Mucosa of gallbladder (tissue), 1 donor: ENCODE measurements at regions not wholly inside any gene's neighbourhood (a gene's known extent, or its start where the extent isn't known, plus 50 kb on each side); places are given as distances from the start of the nearest gene placed in this dataset.

ENCODE experiments used
- DNase-seq: peaks from one replicate; pipeline ENCODE4 v3.0.0-alpha.2; 2020; ENCODE audit warnings: low spot score
- donor health status: DM: no; HTN: no; CAD: no.

DNA sequence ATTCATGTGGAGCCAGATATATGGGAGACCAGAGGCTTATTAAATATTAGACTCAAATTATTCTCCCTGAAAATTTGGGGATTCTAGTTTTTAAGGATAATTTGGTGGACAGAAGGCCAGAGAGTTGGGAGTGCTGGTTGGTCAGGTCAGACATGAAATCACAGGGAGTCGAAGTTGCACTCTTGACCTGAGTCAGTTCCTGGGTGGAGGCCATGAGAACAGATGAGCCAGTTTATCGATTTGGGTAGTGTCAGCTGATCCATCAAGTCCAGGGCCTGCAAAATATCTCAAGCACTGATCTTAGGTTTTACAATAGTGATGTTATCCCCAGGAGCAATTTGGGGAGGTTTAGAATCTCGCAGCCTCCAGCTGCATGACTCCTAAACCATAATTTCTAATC, 563.5 kb upstream of the NRSN1 start:
- no peak for DNase-seq

DNA sequence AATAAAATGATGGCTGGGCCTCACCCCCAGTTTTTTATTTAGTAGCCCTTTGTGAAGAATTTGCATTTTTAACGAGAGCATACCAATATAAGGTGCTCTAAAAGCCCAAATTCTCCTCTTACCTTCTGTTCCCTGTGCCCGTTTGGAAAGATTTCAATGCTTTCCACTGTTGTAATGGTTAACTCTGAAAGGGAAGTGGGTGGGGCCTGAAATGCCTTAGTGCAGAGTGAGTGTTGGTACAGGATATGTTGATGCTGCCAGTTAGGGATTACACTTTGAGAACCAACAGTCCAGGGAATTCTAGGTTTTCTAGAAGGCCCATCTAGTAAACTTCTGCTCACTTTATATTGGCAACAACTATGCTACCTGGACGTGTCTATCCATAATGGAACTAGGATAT, 562.7 kb upstream of the NRSN1 start:
- DNase-seq = no peak

DNA sequence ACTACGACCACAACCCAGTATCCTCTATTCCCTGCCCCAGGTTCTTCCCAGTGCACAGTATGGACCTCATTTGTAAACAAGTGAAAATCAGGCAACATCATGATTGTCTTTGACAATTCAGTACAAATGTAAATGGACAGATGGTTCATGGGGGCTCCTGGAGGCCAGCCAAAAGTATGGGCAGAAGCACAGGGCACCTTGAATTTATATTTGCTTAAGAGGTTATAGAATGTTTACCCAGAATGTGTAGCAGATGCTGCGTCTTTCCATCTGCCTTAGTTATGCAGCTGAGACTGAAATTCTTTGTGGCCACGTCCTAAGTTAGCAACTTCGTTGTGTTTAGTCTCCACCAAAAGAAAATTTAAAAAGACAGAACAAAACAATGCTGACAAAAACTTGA, 559.6 kb upstream of the NRSN1 start:
- DNase-seq = no peak

DNA sequence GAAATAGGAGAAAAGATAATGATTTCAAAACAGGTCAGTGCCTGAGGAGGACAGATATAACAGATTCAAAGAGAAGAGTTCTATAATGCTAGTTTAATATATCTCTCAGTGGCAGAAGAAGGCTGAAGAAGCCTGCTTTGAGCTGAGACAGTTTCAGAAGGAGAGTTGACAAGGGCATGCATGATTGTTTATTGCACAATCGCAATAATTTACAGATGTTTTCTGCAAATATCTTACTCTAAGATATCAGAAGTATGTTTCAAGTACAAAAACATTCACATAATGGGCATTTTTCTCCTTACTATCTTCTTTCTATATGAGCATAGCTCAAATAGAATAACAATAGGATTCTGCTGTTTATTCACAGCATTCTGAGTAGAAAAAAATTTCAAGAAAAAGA, 557.7 kb upstream of the NRSN1 start:
- no peak for DNase-seq

DNA sequence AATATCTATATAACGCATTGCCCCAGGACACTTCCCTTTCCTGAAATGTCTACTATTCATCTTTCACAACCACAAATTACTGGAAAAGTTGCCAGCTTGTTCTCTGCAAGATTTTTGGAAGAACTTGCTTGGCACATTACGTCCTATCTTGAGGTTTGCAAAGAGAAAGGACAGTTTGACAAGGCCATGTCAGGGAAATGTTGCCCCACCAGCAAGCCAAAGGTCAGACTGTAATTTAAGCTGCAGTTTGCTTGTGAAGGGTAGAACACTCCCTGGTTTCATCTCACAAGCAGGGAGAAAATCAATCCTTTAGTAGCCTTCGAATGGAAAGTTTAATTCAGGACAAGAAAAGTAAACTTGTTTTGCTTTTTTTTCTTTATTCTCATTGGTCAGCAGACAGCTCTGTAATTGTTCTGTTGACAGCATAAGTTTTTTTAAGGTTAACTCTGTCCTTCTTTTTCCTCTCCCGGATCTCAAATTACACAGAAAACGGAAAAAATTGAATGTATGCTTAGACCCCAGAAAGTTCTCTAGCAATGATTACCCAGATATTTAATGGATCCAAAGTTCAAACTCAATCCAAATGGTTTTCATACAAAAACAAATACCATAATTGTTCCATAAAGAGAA, 541.8 kb upstream of the NRSN1 start:
- DNase-seq = no peak

DNA sequence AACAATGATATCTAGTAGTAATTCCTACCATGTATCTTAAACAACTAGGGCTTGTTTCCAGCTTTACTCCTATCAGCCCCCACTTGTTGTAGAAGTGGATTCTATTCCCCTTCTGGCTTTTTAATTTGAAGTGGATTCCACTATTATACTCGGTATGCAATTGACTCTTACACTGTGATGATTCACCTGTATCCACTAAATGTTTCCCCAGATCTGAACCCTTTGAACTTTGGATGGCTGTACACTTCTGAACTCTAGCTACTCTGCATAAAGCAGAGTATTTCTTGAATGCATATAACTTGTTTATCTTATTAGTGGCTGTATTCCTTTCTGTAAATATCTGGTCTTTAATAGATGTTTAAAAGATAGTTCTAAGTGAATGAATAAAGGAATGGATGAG, 538.4 kb upstream of the NRSN1 start:
- no peak for DNase-seq

DNA sequence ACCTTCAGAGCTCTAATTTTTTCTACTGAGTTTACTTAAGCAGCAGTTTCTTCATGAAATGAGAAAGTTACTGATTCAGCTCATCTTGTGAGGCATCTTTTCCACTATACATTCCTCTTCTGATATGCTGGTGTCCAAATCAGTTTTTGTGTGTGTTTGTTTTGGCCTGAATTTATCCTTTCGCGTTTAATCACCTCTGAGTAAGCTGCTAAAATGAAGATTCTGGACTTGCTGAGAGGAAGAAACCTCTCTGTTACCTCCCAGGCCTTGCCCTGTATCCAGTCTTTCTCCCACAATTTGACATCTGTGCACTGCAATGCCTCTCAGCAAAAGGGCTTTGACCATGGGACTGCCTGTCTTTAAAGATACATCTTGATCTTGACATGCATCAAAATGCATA, 536.2 kb upstream of the NRSN1 start:
- no peak for DNase-seq

DNA sequence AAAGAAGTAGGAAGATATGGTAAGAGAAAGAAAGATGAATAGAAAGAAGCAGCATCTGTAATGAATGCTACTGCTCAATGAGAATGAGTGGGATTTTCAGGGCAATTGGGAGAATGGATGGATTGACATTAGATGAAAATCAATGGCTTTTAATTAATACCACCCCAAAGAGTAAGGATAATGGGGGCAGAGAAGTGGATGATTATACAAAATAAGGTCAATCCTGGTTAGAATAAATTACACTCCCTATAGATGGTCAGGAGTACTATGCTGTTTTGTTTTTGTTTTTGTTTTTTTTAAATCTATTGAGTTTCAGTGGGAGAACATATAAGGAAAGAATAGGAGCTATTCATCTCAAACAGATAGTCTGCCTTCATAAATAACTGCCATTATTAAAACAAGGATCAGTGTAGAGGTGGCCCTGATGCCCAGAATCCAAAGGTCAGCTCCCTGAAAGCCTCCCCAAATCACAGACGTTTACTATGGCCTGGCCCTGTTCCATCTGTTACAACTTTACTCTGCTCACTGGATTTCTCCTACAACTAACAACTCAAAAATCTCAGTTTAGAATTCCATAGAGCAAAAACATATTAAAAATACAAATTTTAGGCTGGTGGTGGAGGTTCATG, 535.4 kb upstream of the NRSN1 start:
- DNase-seq = no peak

DNA sequence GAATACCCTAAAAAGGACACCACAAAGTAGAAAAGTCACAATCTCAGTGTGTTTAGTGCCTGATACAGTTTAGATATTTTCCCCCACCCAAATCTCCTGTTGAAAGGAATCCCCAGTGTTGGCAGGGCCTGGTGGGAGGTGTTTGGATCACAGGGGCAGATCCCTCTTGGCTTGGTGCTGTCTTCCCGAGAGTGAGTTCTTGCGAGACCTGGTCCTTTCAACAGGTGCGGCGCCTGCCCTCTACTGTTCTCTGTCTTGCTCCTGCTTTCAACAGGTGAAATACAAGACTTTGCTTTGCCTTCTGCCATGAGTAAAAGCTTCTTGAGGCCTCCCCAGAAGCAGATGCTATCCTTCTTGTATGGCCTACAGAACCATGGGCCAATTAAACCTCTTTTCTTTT, 534.3 kb upstream of the NRSN1 start:
- DNase-seq = no peak

DNA sequence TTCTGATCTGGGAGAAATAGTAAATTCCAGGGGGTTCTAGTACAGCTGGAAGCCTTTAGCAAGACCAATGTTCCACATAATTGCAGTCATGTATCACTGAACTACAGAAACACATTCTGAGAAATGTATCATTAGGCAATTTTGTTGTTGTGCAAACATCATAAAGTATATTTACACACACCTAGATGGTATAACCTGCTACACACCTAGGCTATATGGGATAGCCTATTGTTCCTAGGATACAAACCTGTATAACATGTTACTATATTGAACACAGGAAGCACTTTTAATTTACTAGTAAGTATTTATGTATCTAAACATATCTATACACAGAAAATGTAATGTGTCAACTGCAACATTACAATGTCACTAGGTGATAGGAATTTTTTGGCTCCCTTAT, 525.9 kb upstream of the NRSN1 start:
- no peak for DNase-seq

DNA sequence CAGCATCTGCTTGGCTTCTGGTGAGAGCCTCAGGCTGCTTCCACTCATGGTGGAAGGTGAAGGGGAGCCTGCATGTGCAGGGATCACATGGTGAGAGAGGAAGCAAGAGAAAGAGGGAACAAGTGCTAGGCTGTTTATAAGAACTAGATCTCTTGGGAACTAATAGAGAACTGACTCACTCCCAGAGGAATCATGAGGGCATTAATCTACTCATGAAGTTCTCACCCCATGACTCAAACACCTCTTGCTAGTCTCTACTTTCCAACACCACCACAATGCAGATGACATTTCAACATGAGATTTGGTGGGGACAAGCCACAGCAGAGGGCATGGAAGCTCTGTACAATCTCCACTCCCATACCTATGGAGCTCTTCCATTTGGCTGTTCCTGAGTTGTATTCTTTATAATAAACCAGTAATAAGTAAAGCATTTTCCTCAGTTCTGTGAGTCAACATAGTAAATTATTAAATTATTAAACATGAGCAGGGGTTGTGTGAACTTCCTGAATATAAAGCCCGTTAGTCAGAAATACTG, 524.1 kb upstream of the NRSN1 start:
- DNase-seq = no peak

DNA sequence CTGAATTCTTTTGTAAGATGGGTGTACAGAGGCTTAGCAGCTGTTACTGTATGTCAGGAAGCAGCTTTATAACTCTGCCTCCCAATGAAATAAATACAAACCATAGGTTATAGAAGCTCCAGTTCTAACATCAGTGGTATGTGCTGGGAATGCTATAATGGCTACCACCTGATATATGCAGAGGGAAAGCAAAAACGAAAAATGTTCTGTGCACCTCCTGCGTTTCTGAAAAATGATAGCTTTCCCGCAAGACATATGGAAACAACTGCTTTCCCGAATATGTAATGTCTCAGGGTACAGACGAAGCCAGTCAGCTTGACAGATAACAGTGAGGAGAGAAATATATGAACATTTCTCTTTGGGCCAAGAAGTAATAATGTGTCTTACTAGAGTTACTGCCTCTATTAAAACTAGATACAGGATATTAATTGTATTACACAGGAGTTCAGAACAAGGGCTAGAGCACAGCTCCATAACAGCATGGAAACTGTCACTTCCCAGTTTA, 517.0 kb upstream of the NRSN1 start:
- DNase-seq = no peak

DNA sequence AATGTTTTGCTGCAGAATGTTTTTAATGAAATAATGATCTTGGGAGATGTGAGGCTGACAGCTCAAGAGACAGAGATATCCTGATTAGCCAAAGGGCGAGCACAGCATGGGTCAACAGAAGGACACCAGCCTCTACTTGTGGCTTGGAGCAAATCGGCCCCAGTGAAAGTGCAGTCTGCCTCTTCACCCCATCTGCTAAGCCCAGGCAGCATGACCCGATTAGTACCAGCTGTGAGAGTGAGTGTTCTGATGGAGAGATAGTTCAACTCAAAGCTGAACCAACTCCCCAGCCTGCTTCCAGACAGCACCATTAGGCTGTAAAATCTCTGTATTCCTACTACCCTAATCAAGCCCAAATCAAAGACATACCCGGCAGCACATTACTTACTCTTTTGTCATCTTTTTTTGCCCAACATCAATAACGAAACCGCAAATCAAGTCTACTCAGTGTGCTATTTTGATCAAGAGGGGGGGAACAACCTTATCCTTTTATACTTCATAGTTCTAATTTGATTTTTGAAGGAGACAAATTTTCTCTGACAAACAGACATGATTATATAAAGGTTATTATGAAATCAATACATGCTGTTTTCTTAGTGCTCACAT, 514.1 kb upstream of the NRSN1 start:
- DNase-seq = no peak

DNA sequence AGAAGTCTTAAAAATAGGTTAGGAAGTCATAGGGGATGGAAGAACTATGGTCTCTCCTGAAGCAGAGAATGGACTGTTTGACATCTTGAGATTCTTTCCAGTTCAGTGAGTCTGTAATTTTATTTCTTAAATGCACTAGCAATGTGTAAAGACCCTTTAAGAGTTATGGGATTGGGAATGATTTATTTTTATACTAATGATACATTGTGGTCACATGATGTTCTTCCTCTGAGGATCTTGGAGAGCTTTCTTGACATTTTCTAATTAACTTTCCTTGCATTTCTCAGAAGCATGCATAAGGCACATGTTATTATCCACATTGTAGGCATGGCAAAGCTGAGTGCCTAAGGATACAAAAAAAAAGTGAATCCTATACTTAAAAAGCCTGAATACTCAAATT, 507.6 kb upstream of the NRSN1 start:
- DNase-seq = no peak

DNA sequence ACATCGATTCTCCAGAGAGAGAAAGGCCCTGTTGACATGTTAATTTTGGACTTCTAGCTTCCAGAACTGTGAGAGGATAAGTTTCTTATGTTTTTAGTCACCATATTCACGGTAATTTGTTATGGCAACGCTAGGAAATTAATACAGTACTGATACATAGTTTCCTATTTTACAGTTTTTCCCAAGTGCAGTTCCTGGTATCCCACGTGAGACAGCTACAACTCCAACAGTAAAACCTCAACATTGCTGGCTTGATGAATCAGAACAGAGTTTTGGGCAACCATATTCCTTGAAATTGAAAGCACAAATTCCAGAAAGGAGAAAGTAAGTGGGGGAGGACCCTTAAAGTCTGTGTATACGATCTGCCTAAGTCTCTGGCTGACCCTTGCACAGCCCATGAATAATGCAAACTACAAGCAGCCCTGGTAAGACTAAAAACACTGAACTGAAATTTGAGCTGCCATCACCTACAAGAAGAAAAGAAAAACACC, 505.1 kb upstream of the NRSN1 start:
- DNase-seq = no peak

DNA sequence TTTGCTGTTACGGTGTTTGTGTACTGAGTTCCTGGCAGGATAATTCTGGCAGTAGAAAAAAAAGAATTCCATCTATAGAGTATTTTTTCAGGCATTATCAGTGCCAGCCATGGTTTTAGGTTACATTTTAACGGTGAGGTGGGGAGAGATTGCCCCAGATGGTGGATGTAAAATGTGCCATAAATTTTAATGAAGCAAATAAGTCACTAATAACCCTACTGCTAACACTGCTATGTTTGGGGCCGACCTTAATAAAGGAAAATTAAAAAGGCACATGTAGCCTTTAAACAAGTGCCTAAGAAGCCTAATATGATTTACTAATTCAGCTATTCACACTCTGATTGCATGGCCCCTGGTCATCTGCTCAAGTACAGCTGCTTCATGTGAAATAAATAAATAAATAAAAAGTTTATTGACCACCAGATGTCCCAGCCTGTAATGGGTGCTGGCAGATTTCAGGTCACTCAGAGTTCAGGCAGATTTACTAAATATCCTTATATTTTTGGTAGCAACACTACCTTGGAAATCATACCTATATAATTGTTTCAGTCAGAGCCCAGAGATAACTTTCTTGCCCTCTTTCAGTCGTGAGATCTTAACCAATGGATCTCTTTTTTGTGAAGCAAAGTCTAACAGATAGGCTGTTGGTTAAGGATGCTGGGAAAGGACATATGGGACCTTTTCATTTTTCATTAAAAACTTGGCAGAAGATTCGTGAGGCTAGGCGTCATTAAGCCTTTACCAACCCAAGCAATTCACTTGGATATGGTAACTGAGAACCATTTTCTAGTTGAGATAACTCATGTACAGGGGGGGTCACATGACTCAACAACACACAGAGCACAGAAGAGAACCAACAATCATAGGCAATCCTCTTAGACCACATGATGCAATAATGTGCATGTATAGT, 495.0 kb upstream of the NRSN1 start:
- DNase-seq = no peak

DNA sequence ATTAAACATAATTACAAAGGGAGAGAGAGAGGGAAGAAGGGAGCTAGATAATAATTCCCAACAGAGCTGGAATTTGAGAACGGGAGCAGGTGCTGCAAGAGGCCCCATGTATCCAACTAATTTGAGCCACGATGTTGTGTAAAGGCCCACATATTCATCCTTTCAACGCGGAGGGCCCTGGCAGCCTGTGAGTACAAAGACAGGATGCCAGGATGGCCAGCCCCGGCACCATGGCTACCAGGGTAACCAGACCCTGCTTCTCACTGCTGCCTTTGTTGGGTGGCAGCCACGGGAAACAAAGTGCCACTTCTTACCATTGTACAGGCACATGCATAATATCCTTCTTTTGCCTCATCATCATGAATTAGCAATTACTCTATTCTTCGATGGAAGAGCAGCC, 492.0 kb upstream of the NRSN1 start:
- DNase-seq = no peak

DNA sequence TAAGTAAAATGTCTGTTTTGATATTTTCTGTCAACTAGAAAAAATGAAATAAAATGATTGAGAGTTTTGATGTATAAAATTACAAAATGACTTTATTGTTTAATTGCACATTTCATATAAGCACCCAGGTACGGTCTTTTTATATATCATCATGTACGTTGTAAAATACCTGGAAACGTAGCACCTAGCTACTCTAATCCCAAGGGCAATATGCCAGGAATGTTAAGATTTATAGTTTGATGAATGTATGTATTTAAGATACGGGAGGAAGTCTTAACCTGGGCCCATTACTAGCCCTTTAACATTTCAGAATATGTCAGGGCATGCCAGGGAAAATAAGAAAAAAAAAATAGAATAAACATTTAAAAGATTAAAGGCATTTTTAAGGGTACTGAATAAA, 490.9 kb upstream of the NRSN1 start:
- no peak for DNase-seq

DNA sequence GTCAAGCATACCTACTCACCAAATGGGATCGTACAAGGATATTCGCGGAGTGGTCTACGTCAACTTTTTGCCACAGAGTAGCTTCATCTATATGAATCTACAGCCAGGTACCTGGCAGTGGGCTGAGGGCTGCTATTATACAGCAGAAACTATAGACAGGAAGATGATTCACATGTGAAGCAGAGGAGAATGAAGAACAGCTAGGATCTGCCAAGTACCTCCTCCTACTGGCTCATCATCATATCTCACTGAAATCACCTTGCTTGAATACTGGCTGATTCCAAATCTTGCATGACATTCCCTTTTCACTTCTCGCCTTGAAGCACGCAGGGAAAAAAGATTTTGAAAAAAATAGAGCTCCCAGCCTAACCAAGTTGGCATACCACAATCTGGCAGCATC, 488.7 kb upstream of the NRSN1 start:
- no peak for DNase-seq

DNA sequence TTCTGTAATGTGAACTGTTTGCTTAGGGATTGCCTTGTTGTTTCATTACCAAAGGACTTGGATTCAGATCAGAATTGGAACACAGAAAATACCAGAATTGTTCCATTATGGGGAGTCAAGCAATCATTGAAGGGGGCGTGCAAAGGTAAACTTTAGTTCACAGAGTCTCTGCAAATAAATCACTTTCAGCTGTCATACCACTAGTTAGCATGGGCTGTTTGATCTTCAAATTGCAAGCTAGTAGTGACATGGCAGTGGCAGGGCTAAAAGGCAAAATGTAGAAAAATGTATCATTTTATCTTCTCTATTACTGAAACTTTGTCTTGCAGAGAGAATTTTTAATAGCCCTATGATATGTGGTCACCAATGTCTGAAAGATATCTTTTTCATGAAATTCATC, 483.2 kb upstream of the NRSN1 start:
- DNase-seq = no peak

DNA sequence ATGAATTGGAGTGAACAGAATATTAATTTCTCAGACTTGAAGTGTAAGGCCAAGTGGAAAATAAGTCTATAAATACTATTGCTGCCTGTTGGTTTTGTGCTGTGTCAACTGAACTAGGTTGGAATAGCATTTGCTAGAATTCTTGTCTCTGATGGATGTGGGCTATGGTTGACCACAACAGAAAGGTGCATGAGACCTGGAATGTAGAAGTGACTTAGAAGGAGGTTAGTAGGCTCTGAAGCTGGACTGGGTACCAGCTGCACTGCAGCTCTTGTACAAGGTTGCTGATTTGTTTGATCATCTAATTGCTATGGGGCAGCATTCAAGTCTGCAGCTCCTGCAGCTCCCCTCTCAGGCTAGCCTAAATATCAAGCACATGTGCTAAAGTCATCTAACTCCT, 479.0 kb upstream of the NRSN1 start:
- no peak for DNase-seq

DNA sequence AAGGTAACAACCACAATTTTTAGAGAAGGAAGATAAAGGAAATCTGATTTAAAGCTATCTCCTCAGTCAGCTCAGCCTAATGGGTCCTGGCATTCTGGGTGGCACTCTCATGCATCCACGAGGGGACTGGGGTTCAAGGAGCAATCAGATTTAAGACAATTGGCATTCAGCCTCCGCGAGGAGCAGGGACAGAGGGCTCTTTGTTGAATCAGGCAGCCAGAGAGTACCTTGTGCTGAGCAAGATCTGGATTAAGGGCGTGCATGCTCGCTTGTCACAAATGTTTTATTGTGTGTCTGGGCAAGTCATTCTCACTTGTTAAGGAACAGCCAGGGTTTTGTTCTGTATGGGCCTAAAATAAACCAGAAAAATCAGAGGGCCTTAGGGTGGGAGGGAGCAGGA, 475.3 kb upstream of the NRSN1 start:
- DNase-seq = no peak
